HUDEP-2 (cell line): ENCODE measurements at regions not wholly inside any gene's neighbourhood (a gene's known extent, or its start where the extent isn't known, plus 50 kb on each side); places are given as distances from the start of the nearest gene placed in this dataset.
"Not testable (repeated sequence)": the region's sequence is repeated elsewhere in the genome, so short reads cannot be mapped to it uniquely, and the experiment has no call there.

Experiments used
- DNase-seq, 76 experiments: peaks; one replicate each; lab custom pipeline; 2025; ENCODE audit not compliant: unreplicated experiment in 76 of 76; lab: John Stamatoyannopoulos, UW

DNA sequence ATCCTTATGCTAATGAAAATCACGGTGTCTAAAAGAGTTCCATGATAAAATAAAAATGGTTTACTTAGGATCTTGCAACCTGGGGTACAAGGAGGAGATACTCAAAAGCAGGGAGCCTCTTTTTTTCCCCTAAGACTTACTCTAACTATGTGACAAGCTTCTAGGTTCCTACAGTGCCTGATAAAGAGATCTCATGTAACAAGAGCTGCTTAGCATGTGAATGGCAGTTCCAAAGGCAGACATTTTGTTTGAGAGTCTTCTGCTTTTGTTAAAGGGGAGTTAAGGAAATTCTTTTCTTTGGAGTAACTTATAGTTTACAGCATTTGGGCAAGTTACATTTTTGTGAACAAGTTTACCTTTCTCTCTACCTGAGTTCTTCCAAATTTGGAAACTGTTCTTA lies 945.8 kb upstream of the ADGRB3 start:
- no peak for DNase-seq

DNA sequence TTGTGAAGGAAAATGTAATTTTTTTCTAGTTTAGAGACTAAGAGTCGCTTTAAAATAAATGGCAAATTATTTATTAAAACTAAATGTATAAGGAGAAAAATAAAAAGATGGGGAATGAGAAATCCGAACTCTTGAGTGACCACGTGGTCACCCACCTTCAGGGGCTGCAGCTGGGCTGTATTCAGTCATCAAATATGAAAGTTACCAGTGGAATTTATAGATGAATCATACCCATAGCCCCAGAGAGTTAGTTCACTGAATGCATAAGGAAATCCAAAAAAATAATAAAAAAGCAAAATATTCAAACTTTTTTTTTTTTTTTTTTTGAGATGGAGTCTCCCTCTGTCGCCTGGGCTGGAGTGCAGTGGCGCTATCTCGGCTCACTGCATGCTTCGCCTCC lies 947.7 kb upstream of the ADGRB3 start:
- no peak for DNase-seq

DNA sequence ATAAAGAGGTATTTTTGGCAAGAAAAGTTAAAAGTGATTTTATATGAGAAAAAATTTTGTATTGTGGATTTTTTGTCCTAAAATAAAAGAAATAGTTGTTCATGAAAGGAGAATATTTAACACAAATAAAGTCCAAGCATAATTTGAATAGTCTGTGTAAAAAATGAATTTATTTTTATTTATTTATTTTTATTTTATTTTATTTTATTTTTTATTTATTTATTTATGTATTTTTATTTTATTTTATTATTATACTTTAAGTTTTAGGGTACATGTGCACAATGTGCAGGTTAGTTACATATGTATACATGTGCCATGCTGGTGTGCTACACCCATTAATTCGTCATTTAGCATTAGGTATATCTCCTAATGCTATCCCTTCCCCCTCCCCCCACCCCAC lies 948.9 kb upstream of the ADGRB3 start:
- DNase-seq = not testable (repeated sequence)

DNA sequence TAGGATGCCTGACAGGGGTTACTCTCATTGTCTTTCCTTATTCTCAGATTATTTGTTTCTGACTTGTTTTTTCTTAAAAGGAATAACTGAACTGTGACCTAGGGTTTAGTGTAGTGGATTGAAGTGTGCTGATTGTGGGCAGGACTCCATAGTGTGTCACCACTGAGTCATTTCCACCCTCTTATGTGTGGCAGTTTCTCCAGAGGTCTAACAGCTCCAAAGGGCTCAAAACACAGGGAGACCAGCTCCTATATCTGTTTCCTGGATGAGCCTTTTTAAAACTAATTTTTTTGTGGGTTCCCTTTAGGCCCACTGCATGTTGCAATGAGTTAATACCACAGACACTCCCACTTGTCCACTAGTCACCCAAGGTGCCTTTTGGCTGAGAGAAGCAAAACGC lies 951.1 kb upstream of the ADGRB3 start:
- DNase-seq = no peak

DNA sequence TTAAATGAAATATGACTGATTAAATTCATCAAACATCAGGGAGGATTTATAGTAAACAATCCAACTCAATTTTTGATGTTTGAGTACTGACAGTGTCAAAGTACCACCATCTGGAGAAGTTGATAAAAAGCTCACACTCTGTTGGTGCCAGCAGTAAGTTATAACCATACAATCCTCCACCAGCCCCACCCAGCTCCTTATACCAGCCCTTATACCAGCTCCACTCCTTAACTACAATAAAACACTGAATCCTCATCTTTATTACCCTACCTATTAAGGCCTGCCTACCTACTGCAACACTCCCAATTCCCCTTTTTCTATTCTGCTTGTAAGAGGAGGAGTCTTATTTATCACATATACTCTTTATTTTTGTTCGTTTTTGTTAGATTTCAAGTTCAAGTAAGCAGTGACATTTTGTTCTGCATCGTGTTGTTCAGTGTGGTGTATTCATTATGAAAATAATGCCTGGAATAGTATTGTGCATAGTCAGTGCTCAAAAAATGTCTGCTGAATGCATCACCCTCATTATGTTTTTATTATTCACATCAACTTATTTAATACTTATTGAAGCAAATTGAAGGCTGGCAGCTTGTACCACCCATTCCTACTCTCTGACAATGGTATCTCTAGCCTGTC lies 954.7 kb upstream of the ADGRB3 start:
- DNase-seq = no peak

DNA sequence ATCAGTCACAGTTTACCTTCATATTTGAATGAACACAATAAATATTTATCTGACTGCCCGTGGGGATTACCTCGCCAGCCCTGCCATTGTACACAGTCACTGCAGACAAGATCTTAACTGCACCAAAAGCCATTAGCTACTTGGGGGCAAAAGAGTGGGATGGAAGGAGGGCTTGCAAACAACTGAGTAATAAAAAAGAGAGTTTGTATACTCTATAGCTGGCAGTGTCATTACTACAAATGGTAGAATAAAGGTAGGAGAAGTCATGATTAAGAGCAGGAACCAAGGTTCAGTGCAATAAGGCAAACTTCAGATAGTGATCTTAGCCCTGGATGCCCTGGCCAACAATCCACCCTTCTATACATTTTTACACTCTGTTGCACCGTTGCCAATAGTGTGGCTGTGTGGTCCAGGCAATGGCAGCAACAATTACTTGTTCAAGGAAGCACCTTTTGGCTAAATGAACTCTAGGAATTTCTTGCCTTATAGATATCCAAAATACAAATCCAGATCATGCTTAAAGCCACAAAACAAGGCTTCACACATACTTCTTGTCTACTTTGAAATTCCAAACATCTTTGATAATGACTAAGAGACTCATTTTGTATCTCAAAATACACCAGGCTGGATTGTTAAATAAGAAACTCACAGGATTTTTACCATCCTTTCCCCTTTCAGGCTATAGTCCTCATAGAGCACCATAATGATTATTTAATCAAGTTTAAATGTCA lies 955.4 kb upstream of the ADGRB3 start:
- no peak for DNase-seq

DNA sequence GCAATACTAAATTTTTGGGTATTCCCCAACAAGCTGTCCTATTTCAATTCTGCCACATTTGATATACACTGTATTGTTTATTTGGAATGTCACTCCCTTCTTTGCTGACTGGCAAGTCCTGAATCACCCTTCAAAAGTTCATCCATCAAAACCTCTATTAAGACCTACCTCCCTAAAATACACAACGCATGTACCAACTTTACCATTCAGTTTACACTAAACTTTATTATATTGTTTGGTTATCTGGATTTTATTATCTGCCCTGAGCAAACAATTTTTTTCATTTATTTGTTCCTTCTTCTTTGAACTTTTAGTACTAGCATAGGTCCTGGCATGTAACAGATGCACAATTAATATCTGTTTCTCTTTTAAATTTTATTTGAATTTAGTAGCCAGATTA lies 958.2 kb upstream of the ADGRB3 start:
- no peak for DNase-seq

DNA sequence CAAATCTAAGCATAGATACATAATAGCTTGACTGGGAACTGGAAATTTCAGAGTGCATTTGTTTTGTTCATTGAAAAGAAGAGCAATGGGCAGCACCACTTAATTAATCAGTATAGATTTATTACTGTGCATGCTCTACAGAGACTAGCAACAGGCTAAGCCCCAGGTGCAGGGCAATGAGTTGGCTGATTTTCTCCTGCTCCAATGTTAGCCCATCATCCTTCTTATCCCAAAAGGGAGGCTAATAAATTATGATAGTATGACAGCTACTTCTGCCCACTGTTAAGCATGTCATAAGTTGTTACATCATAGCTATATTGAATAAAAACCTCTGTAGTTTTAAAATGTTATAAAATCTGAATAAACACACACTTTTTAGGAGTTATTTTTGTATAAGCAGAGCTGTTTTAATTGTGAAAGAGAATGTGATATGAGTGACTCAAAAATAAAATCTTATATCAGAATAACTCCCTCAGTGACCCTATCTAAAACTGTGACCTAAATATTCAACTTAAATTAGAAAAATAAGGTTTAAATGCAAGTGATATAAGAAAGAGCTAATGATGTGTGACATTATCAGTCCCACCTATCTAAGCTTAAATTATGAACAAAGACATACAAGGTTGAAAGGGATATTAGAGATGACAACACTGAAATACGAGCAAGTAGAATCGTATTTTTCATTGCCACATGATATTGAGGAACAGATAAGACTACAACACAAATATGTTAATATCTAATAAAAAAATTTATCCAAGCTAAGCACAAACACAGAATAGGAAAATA lies 967.3 kb upstream of the ADGRB3 start:
- DNase-seq = no peak

DNA sequence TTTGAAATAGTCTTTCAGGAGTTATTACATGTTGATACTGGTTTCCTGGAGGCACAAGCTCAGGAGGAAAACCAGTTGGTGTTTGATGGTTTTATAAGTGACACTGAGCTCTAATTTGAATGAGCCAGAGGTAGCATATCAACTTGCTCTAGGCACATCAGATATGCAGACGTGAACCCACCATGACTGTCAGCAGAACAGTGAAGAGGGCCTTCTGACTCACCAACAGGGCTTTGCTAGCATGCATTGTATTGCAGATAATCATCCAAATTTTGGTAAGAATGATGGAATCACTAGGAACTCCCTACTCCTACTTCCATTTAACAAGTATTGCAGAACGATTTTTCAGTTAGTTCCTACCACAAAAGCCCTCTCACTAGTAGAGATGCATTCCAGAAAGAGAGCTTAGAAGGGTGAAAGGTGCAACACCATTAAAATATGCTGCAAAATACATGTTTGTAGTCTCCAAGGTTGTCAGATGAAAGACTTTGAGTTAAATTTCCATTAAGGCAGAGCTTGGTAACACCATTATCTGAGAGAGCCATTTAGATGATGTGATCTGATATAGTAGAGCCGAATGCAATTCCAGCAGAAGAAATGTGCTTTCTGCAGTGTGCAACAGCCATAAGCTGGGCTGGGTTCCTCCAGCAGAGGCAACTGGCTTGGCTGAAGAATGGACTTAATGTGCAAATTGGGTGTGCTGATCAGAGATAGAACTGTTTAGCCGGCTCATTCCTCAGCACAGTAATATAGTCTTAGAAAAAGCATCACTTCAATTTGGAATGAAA lies 968.7 kb upstream of the ADGRB3 start:
- DNase-seq = no peak

DNA sequence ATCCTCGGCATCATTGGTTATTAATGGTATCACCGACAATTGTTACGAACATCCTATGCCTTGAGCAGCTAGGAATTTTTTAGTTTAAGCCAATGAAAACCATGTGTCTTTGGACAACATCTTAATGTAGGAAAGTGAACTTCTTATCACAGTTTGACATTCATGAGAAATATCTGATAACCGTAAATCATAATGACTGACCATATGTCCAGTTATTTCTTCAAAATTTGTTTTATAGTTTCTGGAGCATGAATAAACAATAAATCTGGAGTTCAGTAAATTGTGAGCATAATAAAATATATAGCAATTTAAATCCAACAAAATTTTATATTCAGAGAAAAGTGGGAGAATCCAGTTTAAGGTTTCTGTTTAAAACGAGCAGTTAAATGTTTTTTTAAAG lies 970.1 kb upstream of the ADGRB3 start:
- DNase-seq = no peak

DNA sequence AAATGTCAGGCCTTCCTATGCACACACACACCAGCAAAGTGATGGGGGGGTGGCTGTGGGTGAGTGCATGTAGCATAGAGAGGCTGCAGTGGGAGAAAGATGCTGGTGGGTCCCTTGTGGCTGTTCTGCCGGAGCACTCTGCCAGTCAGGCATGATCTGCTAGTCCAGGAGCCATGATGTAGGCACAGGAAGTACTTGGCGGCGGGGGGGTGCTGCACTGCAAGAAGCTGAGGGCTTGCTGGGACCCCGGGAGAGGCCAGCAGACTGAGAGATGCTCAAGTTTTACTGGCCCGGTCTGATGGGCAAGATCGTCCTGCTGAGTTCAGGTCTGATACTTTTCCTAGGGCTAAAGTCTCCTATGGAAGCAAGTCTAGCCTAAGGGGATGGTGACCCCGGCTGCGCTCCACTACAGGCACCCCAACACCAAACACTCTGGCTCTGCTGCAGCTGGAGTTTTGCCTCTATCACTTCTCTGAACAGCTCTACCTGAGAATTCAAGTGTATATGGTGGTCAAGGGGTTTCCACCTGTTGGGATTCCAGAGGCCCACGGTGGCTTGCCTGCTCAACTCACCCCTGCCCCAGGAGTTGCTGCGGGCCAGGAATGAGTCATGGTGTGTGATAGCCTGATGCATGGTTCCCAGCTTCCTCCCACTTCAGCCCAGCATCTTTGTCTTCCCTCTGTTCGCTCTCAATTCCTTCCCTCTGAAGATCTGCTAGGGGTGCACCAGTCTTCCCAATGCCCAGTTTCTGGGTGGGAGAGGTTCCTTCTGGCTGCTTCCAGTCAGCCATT lies 971.8 kb upstream of the ADGRB3 start:
- no peak for DNase-seq

DNA sequence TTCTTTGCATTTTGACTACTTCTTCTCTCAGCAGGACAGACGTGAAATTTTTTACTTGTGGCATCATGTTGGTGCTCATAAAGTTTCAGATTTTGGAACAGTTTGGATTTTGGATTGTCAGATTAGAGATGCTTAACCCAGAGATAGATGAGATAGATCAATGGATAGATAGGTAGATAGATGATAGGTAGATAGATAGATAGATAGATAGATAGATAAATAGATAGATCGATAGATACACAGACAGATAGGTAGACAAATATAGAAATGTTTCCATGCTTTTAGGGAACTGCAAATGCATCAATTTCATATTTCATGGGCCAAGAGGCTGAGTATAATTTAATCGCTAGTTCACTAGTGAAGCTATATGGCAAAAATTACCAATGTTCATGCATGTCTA lies 981.5 kb upstream of the ADGRB3 start:
- no peak for DNase-seq

DNA sequence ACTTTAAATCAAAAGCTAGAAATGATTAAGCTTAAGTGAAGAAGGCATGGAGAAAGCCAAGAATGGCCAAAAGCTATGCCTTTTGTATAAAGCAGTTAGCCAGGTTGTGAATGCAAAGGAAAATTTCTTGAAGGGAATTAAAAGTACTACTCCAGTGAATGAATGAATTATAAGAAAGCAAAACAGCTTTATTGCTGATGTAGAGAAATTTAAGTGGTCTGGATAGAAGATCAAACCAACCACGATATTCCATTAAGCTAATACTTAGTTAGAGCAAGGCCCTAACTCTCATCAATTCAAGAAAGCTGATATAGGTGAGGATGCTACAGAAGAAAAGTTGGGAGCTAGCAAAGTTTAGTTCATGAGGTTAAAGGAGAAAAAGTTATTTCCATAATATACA lies 988.5 kb upstream of the ADGRB3 start:
- no peak for DNase-seq

DNA sequence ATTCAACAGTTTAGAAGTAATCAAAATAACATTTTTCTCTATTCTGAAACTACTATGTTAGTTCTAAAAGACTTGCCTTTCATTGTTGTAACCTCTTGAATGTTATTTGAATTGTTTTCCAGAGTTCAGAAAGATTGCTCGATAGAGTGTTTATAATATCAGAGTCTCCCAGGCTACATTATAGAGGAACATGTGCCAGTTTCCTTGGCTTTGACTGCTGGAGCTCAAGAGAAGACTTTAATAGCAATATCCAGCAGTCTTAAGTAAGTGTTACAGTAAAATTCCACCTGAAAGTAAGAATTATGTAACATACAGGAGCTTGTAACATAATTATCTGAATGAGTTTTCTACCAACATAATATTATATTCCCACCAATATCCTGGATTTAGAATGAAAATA lies 991.8 kb upstream of the ADGRB3 start:
- DNase-seq = no peak

DNA sequence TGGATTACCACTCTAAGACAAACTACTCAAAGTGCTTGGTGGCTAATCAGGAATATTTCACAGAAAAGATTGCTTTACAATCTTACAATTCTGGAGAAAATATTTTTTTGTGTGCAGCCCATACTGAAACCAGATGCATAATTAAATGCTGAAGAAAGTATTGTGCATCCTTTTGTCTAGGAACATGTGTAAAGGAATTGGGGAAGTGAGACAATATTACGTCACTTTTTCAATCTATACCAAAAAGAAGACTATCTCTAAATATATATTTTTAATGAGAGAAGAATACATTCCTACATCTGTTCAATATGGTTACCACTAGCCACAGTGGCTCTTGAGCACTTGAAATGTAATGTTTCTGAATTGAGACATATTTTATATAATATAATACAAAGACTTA lies 992.5 kb upstream of the ADGRB3 start:
- DNase-seq = no peak

DNA sequence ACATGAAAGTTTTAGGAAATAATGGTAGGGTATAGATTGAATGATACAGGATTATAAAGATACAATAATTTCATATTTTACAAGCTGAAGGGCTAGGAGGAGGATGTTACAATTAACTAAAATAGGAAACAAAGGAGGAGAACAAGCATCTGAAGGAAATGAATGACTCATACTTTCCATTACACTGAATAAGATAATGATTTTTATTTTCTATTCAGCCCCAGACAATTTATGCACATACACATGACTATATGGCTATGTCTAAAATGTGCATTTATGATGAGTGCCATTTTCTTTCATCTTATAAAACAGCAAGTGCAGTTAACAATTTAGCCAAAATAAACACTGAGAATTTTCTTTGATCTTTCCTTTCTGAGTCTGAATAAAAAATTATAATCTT lies 994.6 kb upstream of the ADGRB3 start:
- DNase-seq = no peak

DNA sequence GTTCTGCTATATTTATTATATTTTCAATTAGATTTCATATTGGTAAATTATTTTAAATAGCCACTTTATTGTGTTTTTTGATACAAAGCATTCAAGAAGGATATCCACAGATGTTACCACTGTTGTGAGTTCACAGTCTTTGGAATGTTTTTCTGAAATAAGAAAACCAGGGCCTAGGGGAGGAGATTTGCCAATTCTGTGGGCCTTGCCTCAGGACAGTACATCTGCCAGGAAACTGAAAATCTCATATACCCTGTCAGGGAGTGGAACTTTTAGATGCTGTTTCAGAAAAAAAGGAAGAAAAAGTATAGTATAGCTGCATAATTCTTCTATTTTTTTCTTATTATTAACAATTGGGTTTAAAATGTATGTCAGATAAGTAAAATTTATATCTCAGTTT lies 995.9 kb upstream of the ADGRB3 start:
- no peak for DNase-seq

DNA sequence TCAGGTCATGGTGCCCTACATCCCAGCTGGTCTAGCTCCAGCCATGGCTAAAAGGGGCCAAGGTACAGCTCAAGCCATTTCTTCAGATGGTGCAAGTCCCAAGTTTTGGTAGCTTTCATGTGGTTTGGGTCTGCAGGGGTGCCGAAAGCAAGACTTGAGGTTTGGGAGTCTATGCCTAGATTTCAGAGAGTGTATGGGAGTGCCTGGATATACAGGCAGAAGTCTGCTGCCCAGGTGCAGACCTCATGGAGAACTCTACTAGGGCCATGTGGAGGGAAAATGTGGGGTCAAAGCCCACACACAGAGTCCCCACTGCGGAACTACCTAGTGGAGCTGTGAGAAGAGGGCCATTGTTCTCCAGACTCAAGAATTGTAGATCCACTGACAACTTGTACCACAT lies 1000.9 kb upstream of the ADGRB3 start:
- DNase-seq = no peak

DNA sequence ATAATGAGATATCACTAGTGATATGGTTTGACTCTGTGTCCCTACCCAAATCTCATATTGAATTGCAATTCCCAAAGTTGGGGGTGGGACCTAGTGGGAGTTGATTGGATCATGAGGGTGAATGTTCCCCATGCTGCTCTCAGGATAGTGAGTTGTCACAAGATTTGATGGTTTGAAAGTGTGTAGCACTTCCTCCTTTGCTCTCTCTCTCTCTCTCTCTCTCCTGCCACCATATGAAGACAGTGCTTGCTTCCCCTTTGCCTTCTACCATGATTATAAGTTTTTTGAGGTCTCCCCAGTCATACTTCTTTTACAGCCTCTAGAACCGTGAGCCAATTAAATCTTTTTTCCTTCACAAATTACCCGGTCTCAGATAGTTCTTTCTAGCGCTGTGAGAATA lies 1002.0 kb upstream of the ADGRB3 start:
- DNase-seq = no peak

DNA sequence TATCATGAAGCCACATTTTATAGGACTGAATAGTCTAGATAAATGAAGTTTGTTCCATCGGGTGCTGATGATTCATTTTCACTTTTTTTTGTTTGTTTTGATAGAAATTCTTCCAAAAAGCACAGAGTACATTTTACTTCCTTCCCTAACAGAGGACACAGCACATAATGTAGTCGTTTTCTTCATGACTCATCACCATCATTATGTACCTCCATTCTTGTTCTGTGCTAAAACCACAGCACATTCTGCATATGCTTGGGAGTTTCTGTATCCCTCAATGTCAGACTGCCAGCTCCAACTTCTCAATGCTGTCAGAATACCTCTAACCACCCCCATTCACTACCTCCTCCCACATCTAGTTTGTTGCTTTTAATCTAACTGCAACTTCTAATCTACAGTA lies 1004.9 kb upstream of the ADGRB3 start:
- no peak for DNase-seq
